AG04450 (cell line): ENCODE measurements at regions not wholly inside any gene's neighbourhood (a gene's known extent, or its start where the extent isn't known, plus 50 kb on each side); places are given as distances from the start of the nearest gene placed in this dataset.
"Not testable (repeated sequence)": the region's sequence is repeated elsewhere in the genome, so short reads cannot be mapped to it uniquely, and the experiment has no call there.

Experiments used
- CTCF ChIA-PET: fragments of 300-600, 350-600 bp; formaldehyde crosslinking; extraction: SDS; loops from one replicate; lab custom pipeline; 2022; ENCODE audit warnings: antibody characterized with exemption, inconsistent platforms; lab: Charles Lee
- POLR2A ChIA-PET: fragments of 350-600 bp; formaldehyde crosslinking; extraction: SDS; loops from one replicate; lab custom pipeline; 2021; ENCODE audit warnings: antibody characterized with exemption, inconsistent platforms; lab: Yijun Ruan, JAX
- DNase-seq: peaks from one replicate; pipeline ENCODE4 v3.0.0-alpha.2; 2011; ENCODE audit warnings: low read depth, low spot score
- H3K27ac ChIP-seq: one replicate; pipeline ENCODE4 v1.5.1; 2012; ENCODE audit warnings: low read depth, low read length, control low read depth
- H3K27me3 ChIP-seq: one replicate; pipeline ENCODE4 v1.6.0; 2012; ENCODE audit warnings: low read length; ENCODE audit not compliant: control insufficient read depth, insufficient read depth
- H3K4me3 ChIP-seq: 2 replicates; pipeline ENCODE4 v1.5.1; 2011; ENCODE audit warnings: mild to moderate bottlenecking, low read depth, low read length, control low read depth
- H3K9me3 ChIP-seq: 2 replicates; pipeline ENCODE4 v1.5.1; 2012; ENCODE audit warnings: low read length; ENCODE audit not compliant: control insufficient read depth, insufficient read depth
- TF ChIP-seq, protein P1 (sequence below): IDR thresholded peaks from 2 replicates; pipeline ENCODE4 v1.5.1; 2011; ENCODE audit warnings: low read depth, low read length, control low read depth, inconsistent platforms

DNA sequence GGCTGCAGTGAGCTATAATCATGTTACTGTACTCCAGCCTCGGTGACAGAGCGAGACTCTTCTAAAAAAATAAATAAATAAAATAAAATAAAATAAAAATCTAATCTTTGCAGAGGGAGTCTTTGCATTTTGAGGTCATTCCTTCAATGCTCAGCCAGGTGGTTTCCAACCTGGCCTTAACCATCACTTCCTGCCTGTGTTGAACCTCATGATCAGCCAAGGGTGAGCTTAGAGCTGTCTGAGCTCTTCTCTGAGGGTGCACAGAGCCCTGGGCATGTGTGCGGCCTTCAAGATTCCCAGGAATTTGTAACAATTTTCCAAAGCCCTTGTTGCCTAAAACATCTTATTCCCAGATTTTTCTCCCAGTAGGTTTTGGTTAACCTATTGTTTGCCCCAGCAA, 94.3 kb downstream of the KCNJ12 start:
- peaks cover 20% of the 10 kb centered on the region for H3K27me3 ChIP-seq
- DNase-seq, H3K9me3 ChIP-seq, POLR2A ChIA-PET, CTCF ChIA-PET, H3K4me3 ChIP-seq, H3K27ac ChIP-seq: not testable (repeated sequence)

DNA sequence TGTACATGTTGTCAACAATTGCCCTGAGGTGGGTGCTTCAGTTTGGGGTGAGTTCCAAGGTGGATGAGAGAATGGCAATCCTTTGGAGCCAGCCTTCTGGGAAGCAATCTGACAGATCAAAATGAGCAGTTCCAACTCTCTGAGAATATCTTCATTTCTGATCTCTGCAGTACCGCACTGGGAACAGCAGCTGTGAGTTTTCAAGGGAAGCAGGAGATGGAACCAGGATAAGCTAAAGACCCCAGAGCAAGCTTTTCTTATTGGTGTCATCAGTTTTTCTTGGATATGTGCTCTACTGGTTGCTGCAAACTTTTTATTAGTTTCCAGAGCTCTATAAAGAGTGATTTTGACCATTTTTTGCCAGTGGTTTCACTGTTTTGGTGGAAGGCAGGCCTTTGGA, 94.7 kb downstream of the KCNJ12 start:
- ChIA-PET CTCF (no interaction called here), POLR2A (no interaction called here)
- TF ChIP-seq, protein P1, sequence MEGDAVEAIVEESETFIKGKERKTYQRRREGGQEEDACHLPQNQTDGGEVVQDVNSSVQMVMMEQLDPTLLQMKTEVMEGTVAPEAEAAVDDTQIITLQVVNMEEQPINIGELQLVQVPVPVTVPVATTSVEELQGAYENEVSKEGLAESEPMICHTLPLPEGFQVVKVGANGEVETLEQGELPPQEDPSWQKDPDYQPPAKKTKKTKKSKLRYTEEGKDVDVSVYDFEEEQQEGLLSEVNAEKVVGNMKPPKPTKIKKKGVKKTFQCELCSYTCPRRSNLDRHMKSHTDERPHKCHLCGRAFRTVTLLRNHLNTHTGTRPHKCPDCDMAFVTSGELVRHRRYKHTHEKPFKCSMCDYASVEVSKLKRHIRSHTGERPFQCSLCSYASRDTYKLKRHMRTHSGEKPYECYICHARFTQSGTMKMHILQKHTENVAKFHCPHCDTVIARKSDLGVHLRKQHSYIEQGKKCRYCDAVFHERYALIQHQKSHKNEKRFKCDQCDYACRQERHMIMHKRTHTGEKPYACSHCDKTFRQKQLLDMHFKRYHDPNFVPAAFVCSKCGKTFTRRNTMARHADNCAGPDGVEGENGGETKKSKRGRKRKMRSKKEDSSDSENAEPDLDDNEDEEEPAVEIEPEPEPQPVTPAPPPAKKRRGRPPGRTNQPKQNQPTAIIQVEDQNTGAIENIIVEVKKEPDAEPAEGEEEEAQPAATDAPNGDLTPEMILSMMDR = no peak
- DNase-seq = no peak
- H3K9me3 ChIP-seq = no peaks in the 10 kb centered on the region
- peaks cover 20% of the 10 kb centered on the region for H3K27me3 ChIP-seq
- H3K4me3 ChIP-seq = no peak overlapping the region
- H3K27ac ChIP-seq = no peak overlapping the region

DNA sequence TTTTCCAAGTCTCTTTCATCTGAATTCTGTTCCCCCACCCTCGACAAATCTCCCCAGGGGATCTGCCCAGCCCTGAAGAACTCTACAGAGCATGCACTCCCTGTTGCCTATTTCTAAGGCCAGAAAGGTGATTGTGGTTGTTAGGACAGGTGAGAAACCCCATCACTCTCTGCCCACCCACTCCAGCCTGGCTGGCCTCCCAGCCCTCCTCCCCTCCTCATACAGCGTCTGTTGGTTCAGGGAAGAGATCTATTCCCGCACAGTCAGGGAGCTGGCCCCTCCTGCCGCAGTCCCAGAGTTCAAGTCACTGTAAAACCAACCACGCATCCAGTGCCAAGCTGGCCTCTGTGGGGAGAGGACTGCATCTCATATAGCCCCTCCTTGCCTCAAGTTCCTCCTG, 98.7 kb downstream of the KCNJ12 start:
- no peak for DNase-seq
- ChIA-PET CTCF (no interaction called here), POLR2A (no interaction called here)
- TF ChIP-seq, protein P1 = no peak
- H3K27ac ChIP-seq = no peak overlapping the region
- H3K27me3 ChIP-seq = peaks cover 24% of the 10 kb centered on the region
- no peak overlapping the region for H3K4me3 ChIP-seq
- peaks cover 7% of the 10 kb centered on the region for H3K9me3 ChIP-seq

DNA sequence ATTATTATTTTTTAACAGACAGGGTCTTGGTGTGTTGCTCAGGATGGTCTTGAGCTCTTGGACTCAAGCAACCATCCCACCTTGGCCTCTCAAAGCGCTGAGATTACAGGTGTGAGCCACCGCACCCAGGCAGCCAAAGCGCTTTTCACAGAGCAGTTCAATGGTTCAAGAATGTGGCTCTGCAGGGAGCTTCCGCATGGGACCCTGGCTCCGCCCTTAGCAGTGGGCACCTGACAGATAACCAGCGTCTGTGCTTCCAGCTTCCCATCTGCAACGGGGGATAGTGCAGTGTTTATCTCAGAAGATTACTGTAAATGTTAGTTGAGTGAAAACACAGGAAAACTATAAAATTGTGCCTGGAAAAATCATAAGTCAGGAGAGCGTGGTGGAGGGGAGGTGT, 99.4 kb downstream of the KCNJ12 start:
- H3K27me3 ChIP-seq = peaks cover 29% of the 10 kb centered on the region
- DNase-seq = no peak
- H3K27ac ChIP-seq = no peak overlapping the region
- CTCF ChIA-PET = interaction anchor here (1.1 kb wide), 1 partner anchor 19 kb away, joined by 3 read pairs; no protein-coding TSS in a partner anchor
- TF ChIP-seq, protein P1 = no peak
- peaks cover 7% of the 10 kb centered on the region for H3K9me3 ChIP-seq
- H3K4me3 ChIP-seq = no peak overlapping the region
- POLR2A ChIA-PET = no interaction called here

DNA sequence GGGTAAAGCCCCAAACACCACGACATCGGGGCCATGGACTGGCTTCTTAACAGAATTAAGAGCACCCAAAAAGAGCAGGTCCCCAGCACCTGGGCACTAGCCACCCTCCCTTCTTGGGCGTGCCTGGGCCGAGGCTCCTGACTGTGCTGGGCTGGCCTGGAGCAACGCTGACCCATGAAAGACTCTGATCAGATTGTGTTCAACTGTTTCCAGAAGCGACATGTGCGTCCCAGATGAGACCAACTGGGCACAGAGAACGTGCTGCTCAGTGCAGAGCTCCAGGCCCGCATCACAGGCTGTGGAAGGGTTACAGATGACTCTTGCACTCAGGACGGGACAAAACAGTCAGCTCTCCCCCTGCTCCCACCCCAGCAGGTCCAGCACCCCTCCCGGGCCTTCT, 100.7 kb downstream of the KCNJ12 start:
- DNase-seq = no peak
- CTCF ChIA-PET = no interaction called here
- TF ChIP-seq, protein P1 = no peak
- no peak overlapping the region for H3K4me3 ChIP-seq
- H3K9me3 ChIP-seq = peaks cover 7% of the 10 kb centered on the region
- peaks cover 30% of the 10 kb centered on the region for H3K27me3 ChIP-seq
- H3K27ac ChIP-seq = no peak overlapping the region
- POLR2A ChIA-PET = no interaction called here
